ENCODE measurements at regions not wholly inside any gene's neighbourhood (a gene's known extent, or its start where the extent isn't known, plus 50 kb on each side); places are given as distances from the start of the nearest gene placed in this dataset.
A peak's percentile ranks its signal among the peaks of the same experiment; 100 is the strongest.

DNA sequence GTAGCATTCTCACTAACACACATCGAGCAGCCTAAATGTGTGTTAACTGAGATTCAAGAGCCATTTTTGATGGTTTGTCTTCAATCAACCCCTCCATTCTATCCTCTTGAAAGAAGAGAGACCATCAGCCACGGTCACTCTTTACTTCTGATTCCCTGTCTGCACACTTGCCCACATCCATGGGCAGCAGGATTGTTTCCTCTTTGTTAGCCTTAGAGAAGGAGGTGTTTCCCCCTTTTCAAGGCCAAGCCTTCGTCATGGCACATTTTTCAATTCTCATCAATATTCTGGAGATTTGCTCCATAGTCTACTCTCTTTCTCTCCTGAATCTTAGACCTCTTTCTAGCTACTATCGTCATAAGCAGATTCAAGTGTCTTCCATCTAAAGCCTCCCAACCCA is 522.4 kb upstream of the NAALADL2 start:
- Histone ChIP-seq H3K27ac (no peak overlapping the region), H3K4me3 (no peak overlapping the region)
- no peak for DNase-seq (ENCODE audit: low spot score)
- TF ChIP-seq CTCF (IDR thresholded peaks at IDR 0.05): no peak

- no peak for DNase-seq (ENCODE audit: low spot score)
- TF ChIP-seq CTCF (IDR thresholded peaks at IDR 0.05): no peak
- peak overlapping the region in 1 of 2 donors; percentile 48 for H3K27ac ChIP-seq
- H3K4me3 ChIP-seq: no peak overlapping the region
Observed at GRCh38 chr3:174337227-174337626, 521.9 kb upstream of the NAALADL2 start.

- DNase-seq (ENCODE audit: low spot score): no peak
- H3K27ac ChIP-seq: no peak overlapping the region
- no peak for TF ChIP-seq CTCF (IDR thresholded peaks at IDR 0.05)
- no peak overlapping the region for H3K4me3 ChIP-seq
Observed at GRCh38 chr3:174340624-174341587, 518.2 kb upstream of the NAALADL2 start.

GRCh38 chr3:174342171-174342570 is 517.0 kb upstream of the NAALADL2 start:
- no peak overlapping the region for H3K4me3 ChIP-seq
- no peak for DNase-seq (ENCODE audit: low spot score)
- no peak overlapping the region for H3K27ac ChIP-seq
- TF ChIP-seq CTCF (IDR thresholded peaks at IDR 0.05): no peak

DNA sequence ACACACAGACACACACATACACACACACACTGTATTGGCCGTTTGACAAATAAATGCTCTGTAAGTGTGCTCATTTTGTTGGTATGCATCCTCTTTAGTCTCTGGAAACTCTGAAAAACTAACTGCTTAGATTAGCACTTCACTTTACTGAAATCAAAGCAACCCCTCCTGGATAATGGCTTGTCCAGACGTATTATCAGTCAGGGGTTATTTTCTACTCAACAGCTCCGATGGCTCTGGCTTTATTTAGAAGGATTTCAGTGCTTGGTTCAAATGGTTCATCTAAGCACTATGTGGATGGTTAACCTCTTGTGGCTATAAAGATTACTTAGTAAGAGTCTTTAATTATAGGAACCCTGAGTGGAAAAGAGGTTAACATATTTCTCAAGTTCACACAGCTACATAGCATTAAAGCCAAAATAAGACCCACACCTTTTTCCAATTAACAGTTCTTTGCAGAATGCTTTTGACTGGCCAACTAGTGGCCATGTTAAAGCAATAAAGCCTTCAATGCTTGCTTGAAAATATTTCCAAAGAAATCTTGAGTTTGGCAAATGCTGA is 516.1 kb upstream of the NAALADL2 start:
- Histone ChIP-seq H3K27ac (no peak overlapping the region), H3K4me3 (no peak overlapping the region)
- no peak for DNase-seq (ENCODE audit: low spot score)
- no peak for TF ChIP-seq CTCF (IDR thresholded peaks at IDR 0.05)

- Histone ChIP-seq H3K4me3 (no peak overlapping the region), H3K27ac (no peak overlapping the region)
- no peak for DNase-seq (ENCODE audit: low spot score)
- no peak for TF ChIP-seq CTCF (IDR thresholded peaks at IDR 0.05)
Observed at GRCh38 chr3:174346141-174346540, 513.0 kb upstream of the NAALADL2 start.

- TF ChIP-seq CTCF (IDR thresholded peaks at IDR 0.05): no peak
- Histone ChIP-seq H3K27ac (no peak overlapping the region), H3K4me3 (no peak overlapping the region)
- DNase-seq (ENCODE audit: low spot score): no peak
Observed at GRCh38 chr3:174346571-174346970, 512.6 kb upstream of the NAALADL2 start.

Measured in coronary artery (tissue), 2 donors.